ENCODE measurements at regions not wholly inside any gene's neighbourhood (a gene's known extent, or its start where the extent isn't known, plus 50 kb on each side); places are given as distances from the start of the nearest gene placed in this dataset.

DNA sequence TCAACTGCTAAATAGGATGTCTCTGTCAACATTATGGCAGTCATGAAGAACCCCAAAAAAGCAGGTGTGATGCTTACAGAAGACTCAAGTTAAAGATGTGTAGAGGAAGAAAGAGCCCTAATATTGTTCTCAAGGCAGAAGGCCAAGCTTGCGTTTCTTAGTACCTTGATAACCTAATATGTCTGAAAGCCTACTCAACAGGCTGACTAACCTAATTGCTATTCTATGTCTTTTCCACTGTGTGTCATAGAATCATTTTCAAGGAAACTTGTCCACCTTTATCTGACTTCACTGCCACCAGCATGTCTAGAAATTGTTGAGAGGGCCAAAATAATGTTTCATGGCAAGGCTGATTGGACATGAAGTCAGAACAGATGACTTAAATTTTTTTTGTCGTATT is 373.2 kb downstream of the BTG1 start:
- no peaks in the 10 kb centered on the region for H3K36me3 ChIP-seq
- H3K4me1 ChIP-seq: no peaks in the 10 kb centered on the region
- ATAC-seq (ENCODE audit: low FRiP score in 2 of 2) (no peak), DNase-seq (no peak)
- H3K27me3 ChIP-seq: no peaks in the 10 kb centered on the region
- TF ChIP-seq POLR2AphosphoS5 (IDR thresholded peaks at IDR 0.05): no peak
- TF ChIP-seq, protein P1, sequence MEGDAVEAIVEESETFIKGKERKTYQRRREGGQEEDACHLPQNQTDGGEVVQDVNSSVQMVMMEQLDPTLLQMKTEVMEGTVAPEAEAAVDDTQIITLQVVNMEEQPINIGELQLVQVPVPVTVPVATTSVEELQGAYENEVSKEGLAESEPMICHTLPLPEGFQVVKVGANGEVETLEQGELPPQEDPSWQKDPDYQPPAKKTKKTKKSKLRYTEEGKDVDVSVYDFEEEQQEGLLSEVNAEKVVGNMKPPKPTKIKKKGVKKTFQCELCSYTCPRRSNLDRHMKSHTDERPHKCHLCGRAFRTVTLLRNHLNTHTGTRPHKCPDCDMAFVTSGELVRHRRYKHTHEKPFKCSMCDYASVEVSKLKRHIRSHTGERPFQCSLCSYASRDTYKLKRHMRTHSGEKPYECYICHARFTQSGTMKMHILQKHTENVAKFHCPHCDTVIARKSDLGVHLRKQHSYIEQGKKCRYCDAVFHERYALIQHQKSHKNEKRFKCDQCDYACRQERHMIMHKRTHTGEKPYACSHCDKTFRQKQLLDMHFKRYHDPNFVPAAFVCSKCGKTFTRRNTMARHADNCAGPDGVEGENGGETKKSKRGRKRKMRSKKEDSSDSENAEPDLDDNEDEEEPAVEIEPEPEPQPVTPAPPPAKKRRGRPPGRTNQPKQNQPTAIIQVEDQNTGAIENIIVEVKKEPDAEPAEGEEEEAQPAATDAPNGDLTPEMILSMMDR (IDR thresholded peaks at IDR 0.05): no peak
- TF ChIP-seq POLR2A (IDR thresholded peaks at IDR 0.05): no peak
- TF ChIP-seq EP300 (IDR thresholded peaks at IDR 0.05): no peak
- 94 to 97% methylated on average over 2 of the region's 2 CpGs for WGBS, 2 donors
- H3K9me3 ChIP-seq: no peaks in the 10 kb centered on the region
- H3K27ac ChIP-seq: no peak overlapping the region
- no peak overlapping the region for H3K4me3 ChIP-seq

DNA sequence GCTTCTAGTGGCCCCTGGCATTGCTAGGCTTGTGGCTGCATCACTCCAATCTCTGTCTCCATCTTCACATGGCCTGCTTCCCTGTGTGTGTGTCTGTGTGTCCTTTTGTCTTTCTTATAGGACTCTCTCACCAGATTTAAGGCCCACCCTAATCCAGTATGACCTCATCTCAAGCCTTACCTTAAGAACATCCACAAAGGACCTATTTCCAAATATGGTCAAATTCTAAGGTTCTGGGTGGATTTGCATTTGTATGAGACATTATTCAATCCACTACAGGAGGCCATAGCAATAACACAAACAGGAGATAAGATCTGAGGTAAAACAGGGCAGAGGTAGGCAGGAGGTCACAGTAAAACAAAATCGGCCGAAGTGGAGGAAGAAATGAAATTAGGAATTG is 375.9 kb downstream of the BTG1 start:
- Histone ChIP-seq H3K9me3 (no peaks in the 10 kb centered on the region), H3K4me1 (no peaks in the 10 kb centered on the region), H3K27ac (no peak overlapping the region), H3K36me3 (no peaks in the 10 kb centered on the region), H3K4me3 (no peak overlapping the region), H3K27me3 (no peaks in the 10 kb centered on the region)
- WGBS, 2 donors: 83 to 95% methylated on average over 2 of the region's 2 CpGs
- TF ChIP-seq EP300 (IDR thresholded peaks at IDR 0.05) (no peak), POLR2AphosphoS5 (IDR thresholded peaks at IDR 0.05) (no peak), POLR2A (IDR thresholded peaks at IDR 0.05) (no peak)
- TF ChIP-seq, protein P1 (IDR thresholded peaks at IDR 0.05): no peak
- ATAC-seq (ENCODE audit: low FRiP score in 2 of 2) (no peak), DNase-seq (no peak)

DNA sequence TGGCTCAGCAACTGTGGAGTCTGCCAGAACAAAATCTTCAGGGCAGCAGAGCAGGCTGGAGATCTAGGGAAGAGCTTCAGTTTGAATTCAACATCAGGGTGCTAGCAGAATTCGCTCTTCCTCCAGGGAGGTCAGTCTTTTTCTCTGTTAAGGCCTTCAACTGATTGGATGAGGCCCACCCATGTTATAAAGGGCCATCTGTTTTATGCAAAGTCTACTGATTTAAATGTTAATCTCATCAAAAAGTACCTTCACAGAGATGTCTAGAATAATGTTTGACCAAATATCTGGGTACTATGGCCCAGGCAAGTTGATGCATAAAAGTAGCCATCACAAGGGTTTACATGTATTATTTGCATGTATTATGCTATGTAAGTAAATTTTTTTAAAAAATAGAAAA is 378.4 kb downstream of the BTG1 start:
- no peak for TF ChIP-seq POLR2A (IDR thresholded peaks at IDR 0.05)
- TF ChIP-seq EP300 (IDR thresholded peaks at IDR 0.05): no peak
- TF ChIP-seq, protein P1 (IDR thresholded peaks at IDR 0.05): no peak
- TF ChIP-seq POLR2AphosphoS5 (IDR thresholded peaks at IDR 0.05): no peak
- WGBS, 2 donors: 89 to 100% methylated on average over 1 of the region's 1 CpG
- no peak overlapping the region for H3K27ac ChIP-seq
- H3K9me3 ChIP-seq: no peaks in the 10 kb centered on the region
- no peak overlapping the region for H3K4me3 ChIP-seq
- ATAC-seq (ENCODE audit: low FRiP score in 2 of 2) (no peak), DNase-seq (no peak)
- no peaks in the 10 kb centered on the region for H3K27me3 ChIP-seq
- H3K36me3 ChIP-seq: no peaks in the 10 kb centered on the region
- H3K4me1 ChIP-seq: no peaks in the 10 kb centered on the region

DNA sequence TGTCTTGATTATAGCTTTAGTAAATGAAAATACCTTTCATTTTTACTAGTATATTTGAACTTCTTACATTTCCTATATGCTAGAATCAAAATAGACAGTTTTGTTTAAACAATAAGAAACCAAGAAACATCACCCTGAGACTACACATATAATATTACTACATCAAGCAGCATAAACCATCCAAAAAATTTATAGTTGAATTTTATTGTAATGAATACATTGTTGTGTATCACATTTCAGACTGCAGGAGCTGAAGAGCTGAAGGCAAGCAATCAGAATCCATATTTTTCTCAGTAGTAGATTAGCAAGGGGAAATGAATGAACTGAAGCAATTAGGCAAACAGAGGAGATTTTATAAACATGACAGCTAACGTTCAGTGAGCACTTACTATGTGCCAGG is 379.2 kb downstream of the BTG1 start:
- H3K9me3 ChIP-seq: no peaks in the 10 kb centered on the region
- H3K4me3 ChIP-seq: no peak overlapping the region
- H3K4me1 ChIP-seq: no peaks in the 10 kb centered on the region
- WGBS, 2 donors: 68 to 74% methylated on average over 1 of the region's 1 CpG
- no peaks in the 10 kb centered on the region for H3K36me3 ChIP-seq
- H3K27ac ChIP-seq: no peak overlapping the region
- no peak for DNase-seq
- no peaks in the 10 kb centered on the region for H3K27me3 ChIP-seq
- ATAC-seq (ENCODE audit: low FRiP score in 2 of 2): no peak
- TF ChIP-seq EP300 (IDR thresholded peaks at IDR 0.05): no peak
- TF ChIP-seq, protein P1 (IDR thresholded peaks at IDR 0.05): no peak
- TF ChIP-seq POLR2A (IDR thresholded peaks at IDR 0.05): no peak
- no peak for TF ChIP-seq POLR2AphosphoS5 (IDR thresholded peaks at IDR 0.05)

DNA sequence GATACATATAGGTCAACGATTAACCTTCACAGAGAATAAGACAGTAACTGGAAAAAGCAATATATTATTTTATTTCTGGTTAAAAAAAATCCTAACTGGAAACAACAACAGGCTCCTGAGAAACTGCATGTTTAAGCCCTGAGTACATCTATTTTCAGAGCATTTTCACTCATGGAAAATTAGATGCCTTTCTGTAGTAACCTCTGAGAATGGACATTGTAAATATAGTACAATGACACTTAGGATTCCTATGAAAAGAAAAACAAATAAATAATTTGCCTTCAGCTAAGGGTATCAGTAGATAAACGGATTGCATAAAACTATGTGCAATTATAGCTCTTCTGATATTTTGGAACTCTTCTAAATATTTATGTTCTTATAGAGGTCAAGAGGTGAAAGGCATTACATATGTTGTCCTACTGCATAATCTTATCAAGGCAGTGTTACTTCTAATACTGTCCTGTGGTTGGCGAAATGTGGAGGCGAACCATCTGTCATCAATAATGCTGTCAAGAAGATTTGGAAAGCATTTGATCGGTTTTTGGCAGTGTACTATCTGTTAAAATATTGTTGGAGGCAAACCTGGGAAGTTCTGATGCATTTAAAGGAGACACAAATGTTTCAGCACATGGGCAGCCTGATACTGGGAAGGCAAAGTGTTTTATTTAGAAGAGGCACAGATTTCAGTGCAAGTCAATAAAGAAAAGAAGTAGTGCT is 381.8 kb downstream of the BTG1 start:
- H3K27ac ChIP-seq: no peak overlapping the region
- no peaks in the 10 kb centered on the region for H3K9me3 ChIP-seq
- H3K4me3 ChIP-seq: no peak overlapping the region
- H3K4me1 ChIP-seq: no peaks in the 10 kb centered on the region
- DNase-seq (no peak), ATAC-seq (ENCODE audit: low FRiP score in 2 of 2) (no peak)
- no peaks in the 10 kb centered on the region for H3K36me3 ChIP-seq
- no peak for TF ChIP-seq EP300 (IDR thresholded peaks at IDR 0.05)
- TF ChIP-seq, protein P1 (IDR thresholded peaks at IDR 0.05): no peak
- no peak for TF ChIP-seq POLR2A (IDR thresholded peaks at IDR 0.05)
- no peak for TF ChIP-seq POLR2AphosphoS5 (IDR thresholded peaks at IDR 0.05)
- H3K27me3 ChIP-seq: no peaks in the 10 kb centered on the region
- WGBS, 2 donors: 77 to 80% methylated on average over 5 of the region's 5 CpGs
